GM21528 (cell line): ENCODE measurements at regions not wholly inside any gene's neighbourhood (a gene's known extent, or its start where the extent isn't known, plus 50 kb on each side); places are given as distances from the start of the nearest gene placed in this dataset.
A peak's percentile ranks its signal among the peaks of the same experiment; 100 is the strongest.
"Not testable (repeated sequence)": the region's sequence is repeated elsewhere in the genome, so short reads cannot be mapped to it uniquely, and the experiment has no call there.

Source experiments
- ATAC-seq: cut with Tn5 transposase; IDR thresholded peaks from one replicate; pipeline ENCODE4 v1.9.1; 2021; ENCODE audit warnings: mild to moderate bottlenecking, moderate library complexity; ENCODE audit not compliant: unreplicated experiment, low FRiP score

GRCh38 chr7:20083781-20084180, 133.4 kb downstream of the MACC1 start:
- ATAC-seq = no peak

GRCh38 chr7:20079080-20079479, 138.1 kb downstream of the MACC1 start:
- no peak for ATAC-seq

GRCh38 chr7:20076835-20077234, 140.3 kb downstream of the MACC1 start:
- ATAC-seq = no peak

GRCh38 chr7:20075992-20076820, 141.0 kb downstream of the MACC1 start:
- no peak for ATAC-seq

GRCh38 chr7:20075440-20075839, 141.7 kb downstream of the MACC1 start:
- ATAC-seq = no peak

- ATAC-seq = not testable (repeated sequence)
These were observed 149.2 kb downstream of the MACC1 start for GRCh38 chr7:20068004-20068403.

- peak; percentile 99 for ATAC-seq
These were observed 152.0 kb downstream of the MACC1 start for GRCh38 chr7:20064974-20065862.

GRCh38 chr7:20064181-20064970, 152.8 kb downstream of the MACC1 start:
- no peak for ATAC-seq

- ATAC-seq = no peak
These were observed 153.5 kb downstream of the MACC1 start for GRCh38 chr7:20063644-20064043.

- ATAC-seq = no peak
These were observed 154.3 kb downstream of the MACC1 start for GRCh38 chr7:20062932-20063331.

- no peak for ATAC-seq
These were observed 163.7 kb downstream of the MACC1 start for GRCh38 chr7:20053334-20054104.

- no peak for ATAC-seq
These were observed 166.8 kb downstream of the MACC1 start for GRCh38 chr7:20050241-20050966.

- no peak for ATAC-seq
These were observed 178.5 kb downstream of the MACC1 start for GRCh38 chr7:20038676-20039075.

GRCh38 chr7:20035279-20035875, 181.8 kb downstream of the MACC1 start:
- no peak for ATAC-seq

GRCh38 chr7:20033621-20034400, 183.4 kb downstream of the MACC1 start:
- ATAC-seq = no peak

- ATAC-seq = no peak
These were observed 184.4 kb downstream of the MACC1 start for GRCh38 chr7:20032741-20033140.

- ATAC-seq = peak; percentile 37
These were observed 186.2 kb downstream of the MACC1 start for GRCh38 chr7:20030915-20031362.

- ATAC-seq = peak; percentile 77
These were observed 186.8 kb downstream of the MACC1 start for GRCh38 chr7:20030417-20030816.
